ENCODE measurements at regions not wholly inside any gene's neighbourhood (a gene's known extent, or its start where the extent isn't known, plus 50 kb on each side); places are given as distances from the start of the nearest gene placed in this dataset.

GRCh38 chr7:97565665-97566064 is 166.2 kb upstream of the TAC1 start:
- Histone ChIP-seq H3K9me3 (ENCODE audit: control insufficient read depth in 5 of 5, low read length in 5 of 5) (peaks cover 0 to 3% (median 0%) of the 10 kb centered on the region in 5 donors), H3K36me3 (ENCODE audit: control insufficient read depth in 5 of 5, insufficient read depth in 5 of 5, low read length in 5 of 5) (no peaks in the 10 kb centered on the region), H3K27ac (ENCODE audit: low read depth, low read length) (no peak overlapping the region), H3K27me3 (ENCODE audit: control insufficient read depth in 5 of 5, insufficient read depth in 4 of 5, low read length in 5 of 5) (no peaks in the 10 kb centered on the region), H3K4me1 (ENCODE audit: control insufficient read depth in 5 of 5, insufficient read depth in 5 of 5, low read length in 5 of 5) (no peaks in the 10 kb centered on the region), H3K9ac (ENCODE audit: low read length in 5 of 5) (no peak overlapping the region), H3K4me3 (ENCODE audit: low read depth in 1 of 5, low read length in 5 of 5) (no peak overlapping the region)

DNA sequence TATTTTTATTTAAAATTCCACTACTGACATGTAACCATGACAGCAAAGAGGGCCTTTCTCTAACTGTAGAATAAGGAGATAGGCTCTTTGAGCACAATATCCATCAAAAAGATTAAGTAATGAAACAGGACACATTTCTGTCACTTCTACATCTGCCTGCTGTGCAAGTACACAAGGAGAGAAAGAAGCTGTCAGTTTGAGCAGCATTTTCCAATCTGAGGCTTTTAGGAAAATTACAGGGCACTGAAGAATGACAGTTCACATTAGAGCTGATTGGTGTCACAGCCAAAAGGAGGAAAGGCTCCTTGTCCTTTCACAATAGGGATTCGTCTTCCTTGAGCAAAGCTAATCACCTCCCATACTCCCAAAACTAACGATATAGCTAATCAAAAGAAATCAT is 158.8 kb upstream of the TAC1 start:
- Histone ChIP-seq H3K9me3 (ENCODE audit: control insufficient read depth in 5 of 5, low read length in 5 of 5) (no peaks in the 10 kb centered on the region), H3K4me1 (ENCODE audit: control insufficient read depth in 5 of 5, insufficient read depth in 5 of 5, low read length in 5 of 5) (no peaks in the 10 kb centered on the region), H3K27me3 (ENCODE audit: control insufficient read depth in 5 of 5, insufficient read depth in 4 of 5, low read length in 5 of 5) (no peaks in the 10 kb centered on the region), H3K9ac (ENCODE audit: low read length in 5 of 5) (no peak overlapping the region), H3K27ac (ENCODE audit: low read depth, low read length) (no peak overlapping the region), H3K36me3 (ENCODE audit: control insufficient read depth in 5 of 5, insufficient read depth in 5 of 5, low read length in 5 of 5) (no peaks in the 10 kb centered on the region), H3K4me3 (ENCODE audit: low read depth in 1 of 5, low read length in 5 of 5) (no peak overlapping the region)

DNA sequence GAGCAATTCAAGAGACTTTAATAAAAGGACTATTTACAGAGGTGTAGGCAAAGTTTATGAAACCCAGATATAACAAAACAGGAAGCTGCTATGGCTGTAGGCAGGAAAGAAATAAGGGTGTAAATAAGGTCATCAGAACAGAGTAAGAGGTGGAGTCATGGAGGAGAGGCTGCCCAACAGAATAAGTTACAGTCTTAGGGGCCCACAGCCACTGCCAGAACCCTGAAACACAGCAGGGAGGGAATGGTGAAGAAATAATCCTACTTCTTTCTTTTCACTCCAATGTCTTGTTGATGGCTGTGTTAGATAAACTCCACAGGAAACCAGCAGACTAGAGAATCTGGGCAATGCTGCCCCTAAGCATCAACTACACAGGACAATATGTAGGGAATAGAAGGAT is 155.8 kb upstream of the TAC1 start:
- no peak overlapping the region for H3K27ac ChIP-seq (ENCODE audit: low read depth, low read length)
- peaks cover 0 to 2% (median 0%) of the 10 kb centered on the region in 5 donors for H3K9me3 ChIP-seq (ENCODE audit: control insufficient read depth in 5 of 5, low read length in 5 of 5)
- peaks cover 0 to 3% (median 0%) of the 10 kb centered on the region in 5 donors for H3K27me3 ChIP-seq (ENCODE audit: control insufficient read depth in 5 of 5, insufficient read depth in 4 of 5, low read length in 5 of 5)
- no peak overlapping the region for H3K9ac ChIP-seq (ENCODE audit: low read length in 5 of 5)
- no peaks in the 10 kb centered on the region for H3K4me1 ChIP-seq (ENCODE audit: control insufficient read depth in 5 of 5, insufficient read depth in 5 of 5, low read length in 5 of 5)
- no peak overlapping the region for H3K4me3 ChIP-seq (ENCODE audit: low read depth in 1 of 5, low read length in 5 of 5)
- H3K36me3 ChIP-seq (ENCODE audit: control insufficient read depth in 5 of 5, insufficient read depth in 5 of 5, low read length in 5 of 5): no peaks in the 10 kb centered on the region

- no peaks in the 10 kb centered on the region for H3K4me1 ChIP-seq (ENCODE audit: control insufficient read depth in 5 of 5, insufficient read depth in 5 of 5, low read length in 5 of 5)
- H3K9ac ChIP-seq (ENCODE audit: low read length in 5 of 5): no peak overlapping the region
- H3K27me3 ChIP-seq (ENCODE audit: control insufficient read depth in 5 of 5, insufficient read depth in 4 of 5, low read length in 5 of 5): peaks cover 0 to 3% (median 0%) of the 10 kb centered on the region in 5 donors
- H3K4me3 ChIP-seq (ENCODE audit: low read depth in 1 of 5, low read length in 5 of 5): no peak overlapping the region
- no peak overlapping the region for H3K27ac ChIP-seq (ENCODE audit: low read depth, low read length)
- peaks cover 0 to 2% (median 0%) of the 10 kb centered on the region in 5 donors for H3K9me3 ChIP-seq (ENCODE audit: control insufficient read depth in 5 of 5, low read length in 5 of 5)
- H3K36me3 ChIP-seq (ENCODE audit: control insufficient read depth in 5 of 5, insufficient read depth in 5 of 5, low read length in 5 of 5): no peaks in the 10 kb centered on the region
These were observed 153.7 kb upstream of the TAC1 start for GRCh38 chr7:97578225-97578624.

- no peak overlapping the region for H3K4me3 ChIP-seq (ENCODE audit: low read depth in 1 of 5, low read length in 5 of 5)
- no peaks in the 10 kb centered on the region for H3K4me1 ChIP-seq (ENCODE audit: control insufficient read depth in 5 of 5, insufficient read depth in 5 of 5, low read length in 5 of 5)
- peaks cover 0 to 2% (median 0%) of the 10 kb centered on the region in 5 donors for H3K9me3 ChIP-seq (ENCODE audit: control insufficient read depth in 5 of 5, low read length in 5 of 5)
- peaks cover 0 to 3% (median 0%) of the 10 kb centered on the region in 5 donors for H3K27me3 ChIP-seq (ENCODE audit: control insufficient read depth in 5 of 5, insufficient read depth in 4 of 5, low read length in 5 of 5)
- H3K27ac ChIP-seq (ENCODE audit: low read depth, low read length): no peak overlapping the region
- no peaks in the 10 kb centered on the region for H3K36me3 ChIP-seq (ENCODE audit: control insufficient read depth in 5 of 5, insufficient read depth in 5 of 5, low read length in 5 of 5)
- no peak overlapping the region for H3K9ac ChIP-seq (ENCODE audit: low read length in 5 of 5)
These were observed 151.7 kb upstream of the TAC1 start for GRCh38 chr7:97580205-97580604.

- Histone ChIP-seq H3K27me3 (ENCODE audit: control insufficient read depth in 5 of 5, insufficient read depth in 4 of 5, low read length in 5 of 5) (no peaks in the 10 kb centered on the region), H3K4me3 (ENCODE audit: low read depth in 1 of 5, low read length in 5 of 5) (no peak overlapping the region), H3K27ac (ENCODE audit: low read depth, low read length) (no peak overlapping the region), H3K36me3 (ENCODE audit: control insufficient read depth in 5 of 5, insufficient read depth in 5 of 5, low read length in 5 of 5) (no peaks in the 10 kb centered on the region), H3K9ac (ENCODE audit: low read length in 5 of 5) (no peak overlapping the region), H3K4me1 (ENCODE audit: control insufficient read depth in 5 of 5, insufficient read depth in 5 of 5, low read length in 5 of 5) (no peaks in the 10 kb centered on the region), H3K9me3 (ENCODE audit: control insufficient read depth in 5 of 5, low read length in 5 of 5) (peaks cover 0 to 3% (median 0%) of the 10 kb centered on the region in 5 donors)
These were observed 136.4 kb upstream of the TAC1 start for GRCh38 chr7:97595439-97595838.

DNA sequence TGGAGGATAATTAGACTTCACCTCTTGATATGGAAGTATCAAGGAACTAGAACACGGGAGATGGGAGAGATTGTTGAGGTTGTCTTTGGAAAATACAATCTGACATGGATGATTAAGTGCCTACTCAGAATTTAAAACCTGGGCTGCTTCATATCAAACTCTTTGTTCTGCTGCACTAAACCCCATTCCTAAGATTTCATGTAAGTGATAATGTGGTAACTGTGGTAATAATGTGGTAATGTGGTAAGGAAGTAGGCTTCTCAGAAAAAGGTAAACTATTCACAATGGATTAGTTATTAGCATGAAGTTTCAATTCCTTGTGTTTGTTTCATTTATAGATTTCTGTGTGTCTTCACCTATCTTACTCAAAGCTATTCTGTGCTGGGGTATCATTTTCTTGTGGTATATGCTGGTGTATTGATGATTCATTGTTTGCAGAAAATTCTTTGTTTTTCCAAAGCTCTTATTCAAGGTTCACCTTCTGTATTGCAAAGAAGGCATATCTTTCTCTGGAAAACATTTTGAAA is 129.9 kb upstream of the TAC1 start:
- no peak overlapping the region for H3K9ac ChIP-seq (ENCODE audit: low read length in 5 of 5)
- peaks cover 0 to 3% (median 0%) of the 10 kb centered on the region in 5 donors for H3K9me3 ChIP-seq (ENCODE audit: control insufficient read depth in 5 of 5, low read length in 5 of 5)
- no peaks in the 10 kb centered on the region for H3K4me1 ChIP-seq (ENCODE audit: control insufficient read depth in 5 of 5, insufficient read depth in 5 of 5, low read length in 5 of 5)
- no peaks in the 10 kb centered on the region for H3K36me3 ChIP-seq (ENCODE audit: control insufficient read depth in 5 of 5, insufficient read depth in 5 of 5, low read length in 5 of 5)
- H3K27me3 ChIP-seq (ENCODE audit: control insufficient read depth in 5 of 5, insufficient read depth in 4 of 5, low read length in 5 of 5): no peaks in the 10 kb centered on the region
- H3K27ac ChIP-seq (ENCODE audit: low read depth, low read length): no peak overlapping the region
- H3K4me3 ChIP-seq (ENCODE audit: low read depth in 1 of 5, low read length in 5 of 5): no peak overlapping the region

DNA sequence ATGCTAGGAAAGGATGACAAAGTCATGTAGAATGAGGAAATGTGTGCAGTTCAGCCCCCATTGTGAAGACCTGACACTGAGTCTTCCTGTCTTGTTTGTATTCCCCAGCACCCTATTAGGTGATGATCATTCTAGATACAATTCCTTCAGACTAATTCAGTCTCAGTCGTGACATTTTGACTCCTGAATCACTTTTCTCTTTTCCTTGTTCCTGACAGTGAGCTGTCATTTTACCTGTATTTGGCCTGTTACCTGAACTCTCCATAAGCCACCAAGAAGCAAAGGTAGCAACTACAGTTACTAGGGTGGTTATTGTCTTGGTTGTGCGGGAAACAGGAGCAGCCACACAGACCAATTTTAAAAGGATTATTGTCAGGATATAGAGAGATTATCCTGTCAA is 111.4 kb upstream of the TAC1 start:
- no peaks in the 10 kb centered on the region for H3K27me3 ChIP-seq (ENCODE audit: control insufficient read depth in 5 of 5, insufficient read depth in 4 of 5, low read length in 5 of 5)

DNA sequence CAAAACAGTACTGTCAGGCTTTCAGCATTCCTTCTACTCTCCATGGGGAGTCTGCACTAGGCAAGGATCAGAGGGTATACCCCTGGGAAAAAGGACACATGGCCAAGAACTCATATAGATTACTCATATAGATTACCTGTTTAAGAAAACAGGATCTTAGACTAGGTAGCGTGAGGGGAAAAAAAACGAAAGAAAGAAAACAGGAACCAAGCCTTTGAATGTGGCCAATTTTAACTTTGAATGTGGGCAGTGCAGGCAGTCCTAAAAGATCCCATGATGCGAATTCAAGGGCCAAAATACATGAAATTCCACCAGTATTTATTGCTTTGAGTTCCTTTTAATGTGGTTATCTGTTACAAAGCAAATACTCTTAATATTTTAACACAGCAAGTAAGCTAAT is 108.6 kb upstream of the TAC1 start:
- no peak overlapping the region for H3K27ac ChIP-seq (ENCODE audit: low read depth, low read length)
- H3K4me1 ChIP-seq (ENCODE audit: control insufficient read depth in 5 of 5, insufficient read depth in 5 of 5, low read length in 5 of 5): no peaks in the 10 kb centered on the region
- H3K4me3 ChIP-seq (ENCODE audit: low read depth in 1 of 5, low read length in 5 of 5): no peak overlapping the region

More for the DNA sequence above, 111.4 kb upstream of the TAC1 start:
- Histone ChIP-seq H3K27ac (ENCODE audit: low read depth, low read length) (no peak overlapping the region), H3K36me3 (ENCODE audit: control insufficient read depth in 5 of 5, insufficient read depth in 5 of 5, low read length in 5 of 5) (no peaks in the 10 kb centered on the region), H3K4me3 (ENCODE audit: low read depth in 1 of 5, low read length in 5 of 5) (no peak overlapping the region), H3K9ac (ENCODE audit: low read length in 5 of 5) (no peak overlapping the region), H3K4me1 (ENCODE audit: control insufficient read depth in 5 of 5, insufficient read depth in 5 of 5, low read length in 5 of 5) (no peaks in the 10 kb centered on the region), H3K9me3 (ENCODE audit: control insufficient read depth in 5 of 5, low read length in 5 of 5) (no peaks in the 10 kb centered on the region)

GRCh38 chr7:97630116-97630515 is 101.8 kb upstream of the TAC1 start:
- Histone ChIP-seq H3K9ac (ENCODE audit: low read length in 5 of 5) (no peak overlapping the region), H3K27me3 (ENCODE audit: control insufficient read depth in 5 of 5, insufficient read depth in 4 of 5, low read length in 5 of 5) (no peaks in the 10 kb centered on the region), H3K4me1 (ENCODE audit: control insufficient read depth in 5 of 5, insufficient read depth in 5 of 5, low read length in 5 of 5) (no peaks in the 10 kb centered on the region), H3K27ac (ENCODE audit: low read depth, low read length) (no peak overlapping the region), H3K4me3 (ENCODE audit: low read depth in 1 of 5, low read length in 5 of 5) (no peak overlapping the region), H3K36me3 (ENCODE audit: control insufficient read depth in 5 of 5, insufficient read depth in 5 of 5, low read length in 5 of 5) (no peaks in the 10 kb centered on the region), H3K9me3 (ENCODE audit: control insufficient read depth in 5 of 5, low read length in 5 of 5) (peaks cover 0 to 2% (median 0%) of the 10 kb centered on the region in 5 donors)

More for the DNA sequence above, 108.6 kb upstream of the TAC1 start:
- H3K9me3 ChIP-seq (ENCODE audit: control insufficient read depth in 5 of 5, low read length in 5 of 5): no peaks in the 10 kb centered on the region
- H3K27me3 ChIP-seq (ENCODE audit: control insufficient read depth in 5 of 5, insufficient read depth in 4 of 5, low read length in 5 of 5): no peaks in the 10 kb centered on the region
- no peak overlapping the region for H3K9ac ChIP-seq (ENCODE audit: low read length in 5 of 5)
- H3K36me3 ChIP-seq (ENCODE audit: control insufficient read depth in 5 of 5, insufficient read depth in 5 of 5, low read length in 5 of 5): no peaks in the 10 kb centered on the region

DNA sequence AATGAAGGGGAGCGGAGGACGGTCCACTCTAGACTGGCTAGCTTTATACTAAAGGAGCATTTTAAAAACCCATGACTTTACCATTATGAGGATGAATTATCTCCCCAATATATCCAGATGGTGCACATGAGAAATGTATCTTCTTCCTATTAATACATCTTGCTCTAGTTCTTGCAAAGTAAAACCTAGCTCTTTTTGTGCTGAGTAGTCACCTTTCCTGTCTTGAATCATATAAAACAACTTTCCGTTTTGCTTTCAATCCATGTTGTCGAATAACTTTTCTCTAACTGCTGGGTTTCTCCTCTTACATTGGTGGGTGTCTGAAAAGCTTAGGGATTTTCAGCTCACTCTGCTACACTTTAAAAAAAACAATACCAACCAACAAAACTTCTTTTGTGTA is 96.3 kb upstream of the TAC1 start:
- Histone ChIP-seq H3K27me3 (ENCODE audit: control insufficient read depth in 5 of 5, insufficient read depth in 4 of 5, low read length in 5 of 5) (no peaks in the 10 kb centered on the region), H3K4me3 (ENCODE audit: low read depth in 1 of 5, low read length in 5 of 5) (no peak overlapping the region), H3K4me1 (ENCODE audit: control insufficient read depth in 5 of 5, insufficient read depth in 5 of 5, low read length in 5 of 5) (no peaks in the 10 kb centered on the region), H3K36me3 (ENCODE audit: control insufficient read depth in 5 of 5, insufficient read depth in 5 of 5, low read length in 5 of 5) (no peaks in the 10 kb centered on the region), H3K9ac (ENCODE audit: low read length in 5 of 5) (no peak overlapping the region), H3K27ac (ENCODE audit: low read depth, low read length) (no peak overlapping the region), H3K9me3 (ENCODE audit: control insufficient read depth in 5 of 5, low read length in 5 of 5) (no peaks in the 10 kb centered on the region)
